HG03457 (cell line): ENCODE measurements at regions not wholly inside any gene's neighbourhood (a gene's known extent, or its start where the extent isn't known, plus 50 kb on each side); places are given as distances from the start of the nearest gene placed in this dataset.

Experiments
- ATAC-seq: cut with Tn5 transposase; IDR thresholded peaks from one replicate; pipeline ENCODE4 v1.9.1; 2021; ENCODE audit warnings: moderate number of reproducible peaks; ENCODE audit not compliant: unreplicated experiment

- no peak for ATAC-seq
Observed at GRCh38 chr2:14817848-14818247, 185.3 kb downstream of the LRATD1 start.

DNA sequence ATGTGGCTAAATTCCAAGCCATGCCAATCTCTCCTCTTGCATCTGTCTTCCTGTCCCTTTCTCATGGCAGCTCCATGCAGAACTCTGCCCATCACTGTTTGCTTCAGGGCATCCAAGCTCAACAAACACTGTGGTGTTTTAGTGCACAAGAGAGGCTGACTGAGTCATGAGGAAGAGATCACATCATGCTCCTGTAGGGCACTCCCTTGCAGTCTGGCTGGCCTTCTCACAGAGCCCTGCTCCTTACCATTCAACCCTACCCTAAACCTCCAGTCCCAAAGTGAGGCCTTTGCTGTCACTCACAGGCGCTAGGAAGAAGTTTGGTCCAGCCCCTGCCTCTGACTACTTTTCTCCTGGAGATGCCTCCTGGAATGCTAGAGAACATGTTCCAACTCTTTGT lies 194.0 kb downstream of the LRATD1 start:
- no peak for ATAC-seq

DNA sequence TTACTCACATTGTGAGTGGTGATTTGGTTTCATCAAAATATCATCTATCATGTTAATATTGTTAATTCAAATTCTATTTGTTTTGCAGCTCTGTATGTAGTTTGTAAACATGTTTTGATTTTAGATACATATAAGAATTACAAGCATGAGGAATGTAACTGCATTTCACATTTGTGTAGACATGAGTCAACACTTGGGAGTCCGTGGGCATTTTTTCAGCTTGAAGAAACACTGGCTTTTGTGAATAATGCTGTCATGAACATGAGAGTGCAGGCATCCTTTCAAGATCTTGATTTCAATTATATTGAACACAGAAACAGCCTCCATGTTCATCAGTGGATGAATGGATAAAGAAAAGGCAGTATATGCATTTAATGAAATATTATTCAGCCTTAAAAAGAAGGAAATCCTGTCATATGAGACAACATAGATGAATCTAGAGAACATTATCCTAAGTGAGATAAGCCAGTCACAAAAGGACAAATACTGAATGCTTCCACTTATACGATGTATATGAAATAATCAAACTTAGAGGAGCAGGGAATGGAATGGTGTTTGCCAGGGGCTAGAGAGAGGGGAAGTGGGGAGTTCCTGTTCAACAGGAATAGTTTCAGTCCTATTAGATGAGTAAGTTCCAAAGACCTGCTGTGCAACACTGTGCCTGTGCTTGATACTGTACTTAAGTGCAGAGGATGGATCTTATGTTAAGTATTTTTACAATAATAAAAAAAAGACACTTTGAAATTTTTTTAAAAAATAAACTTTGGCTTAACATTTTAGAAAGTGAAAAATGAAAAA lies 194.9 kb downstream of the LRATD1 start:
- no peak for ATAC-seq

DNA sequence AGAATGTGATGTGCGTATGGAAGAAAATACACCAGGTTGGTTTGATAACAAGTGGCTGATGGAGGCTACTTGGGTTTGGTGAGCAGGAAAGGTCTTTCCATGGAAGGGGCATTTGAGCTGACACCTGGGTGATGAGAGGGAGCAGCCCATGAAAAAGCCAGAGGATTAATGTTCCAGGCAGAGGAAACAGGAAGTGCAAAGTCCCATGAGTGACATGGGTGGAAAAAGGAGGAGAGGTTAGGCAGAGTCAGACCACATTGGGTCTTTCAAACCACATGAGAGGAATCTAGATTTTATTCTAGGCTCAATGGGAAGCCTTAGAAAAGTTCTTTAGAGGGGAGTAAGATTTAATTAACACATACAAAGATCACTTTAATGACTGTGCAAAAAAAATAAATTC lies 195.7 kb downstream of the LRATD1 start:
- ATAC-seq = no peak

GRCh38 chr2:14828968-14829367 lies 196.5 kb downstream of the LRATD1 start:
- ATAC-seq = no peak

DNA sequence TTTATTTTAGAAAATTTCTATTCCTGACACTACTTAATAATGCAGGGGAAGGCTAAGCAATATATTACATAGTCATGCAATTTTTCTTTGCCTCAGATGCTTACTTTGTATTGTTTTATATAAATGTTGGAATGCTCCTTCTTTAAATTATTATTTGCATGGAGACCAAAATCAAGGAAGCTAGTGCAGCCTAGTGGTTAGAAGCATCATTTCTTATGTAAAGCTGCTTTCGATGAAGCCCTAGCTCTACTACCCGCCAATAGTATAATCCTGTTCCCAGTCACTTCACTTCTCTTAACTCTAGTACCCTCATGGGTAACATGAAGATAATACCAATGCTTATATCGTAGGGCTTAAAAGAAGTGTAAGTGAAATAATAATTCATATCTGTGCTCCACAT lies 198.9 kb downstream of the LRATD1 start:
- ATAC-seq = no peak

DNA sequence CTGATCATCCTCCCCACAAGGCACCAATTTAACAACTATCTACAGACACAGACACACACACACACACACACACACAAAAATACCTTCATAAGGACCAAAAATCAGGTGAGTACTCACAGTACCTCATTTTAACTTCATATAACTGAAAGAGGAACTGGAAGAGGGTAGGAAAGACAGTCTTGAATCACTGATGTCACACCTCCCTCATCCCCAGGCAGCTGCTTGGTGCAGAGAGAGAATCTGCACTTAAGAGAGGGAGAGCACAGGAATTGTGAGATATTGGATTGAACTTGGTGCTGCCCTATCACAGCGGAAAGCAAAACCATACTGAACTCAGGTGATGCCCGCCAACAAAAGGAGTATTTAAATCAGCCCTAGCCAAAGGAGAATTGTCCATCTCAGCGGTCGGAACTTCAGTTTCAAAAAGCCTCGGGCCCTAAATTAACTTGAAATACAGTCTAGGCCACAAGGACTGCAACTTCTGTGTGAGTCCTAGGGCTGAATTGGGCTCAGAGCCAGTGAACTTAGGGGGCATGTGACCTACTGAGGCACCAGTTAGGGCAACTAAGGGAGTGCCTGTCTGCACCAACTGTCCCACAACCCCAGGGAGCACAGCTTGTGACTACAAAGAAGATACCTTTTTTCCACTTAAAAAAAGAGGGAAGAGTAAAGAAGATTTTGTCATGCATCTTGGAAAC lies 211.1 kb downstream of the LRATD1 start:
- no peak for ATAC-seq

DNA sequence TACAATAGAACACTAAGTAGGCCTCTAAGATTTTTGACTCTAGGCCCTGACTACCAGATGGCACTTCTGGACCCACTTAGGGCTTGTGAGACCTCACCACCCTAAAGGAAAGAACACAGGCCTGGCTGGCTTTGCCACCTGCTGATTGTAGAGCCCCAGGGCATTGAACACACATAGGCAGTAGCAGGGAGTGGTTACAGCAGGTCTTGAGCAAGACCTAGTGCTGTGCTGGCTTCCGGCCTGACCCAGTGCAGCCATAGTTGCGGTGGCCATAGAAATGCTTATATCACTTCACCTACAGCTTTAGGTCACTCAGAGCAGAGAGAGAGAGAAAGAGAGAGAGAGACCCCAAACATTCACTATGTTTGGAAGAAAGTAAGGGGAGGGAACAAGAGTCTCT lies 223.2 kb downstream of the LRATD1 start:
- no peak for ATAC-seq

DNA sequence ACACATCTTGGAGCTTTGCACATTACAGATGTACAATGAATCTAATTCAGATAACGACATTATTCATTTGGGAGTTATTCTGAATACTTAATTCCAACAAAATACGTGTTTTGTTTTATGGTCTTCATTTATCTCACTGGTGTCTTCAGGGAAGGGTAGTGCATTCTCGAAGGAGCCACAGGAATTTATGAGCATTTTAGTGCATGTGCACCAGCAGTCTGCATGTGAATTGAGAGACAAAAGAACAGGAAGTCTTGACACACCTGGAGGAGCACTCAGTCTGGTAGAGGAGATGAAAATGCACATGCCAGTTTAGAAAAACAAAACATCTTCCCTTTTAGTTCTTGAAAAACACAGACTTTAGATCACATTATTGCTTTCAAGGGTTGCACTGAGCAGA lies 228.7 kb downstream of the LRATD1 start:
- no peak for ATAC-seq

- no peak for ATAC-seq
Observed at GRCh38 chr2:14866736-14867352, 234.3 kb downstream of the LRATD1 start.

GRCh38 chr2:14867853-14868252 lies 235.3 kb downstream of the LRATD1 start:
- no peak for ATAC-seq

DNA sequence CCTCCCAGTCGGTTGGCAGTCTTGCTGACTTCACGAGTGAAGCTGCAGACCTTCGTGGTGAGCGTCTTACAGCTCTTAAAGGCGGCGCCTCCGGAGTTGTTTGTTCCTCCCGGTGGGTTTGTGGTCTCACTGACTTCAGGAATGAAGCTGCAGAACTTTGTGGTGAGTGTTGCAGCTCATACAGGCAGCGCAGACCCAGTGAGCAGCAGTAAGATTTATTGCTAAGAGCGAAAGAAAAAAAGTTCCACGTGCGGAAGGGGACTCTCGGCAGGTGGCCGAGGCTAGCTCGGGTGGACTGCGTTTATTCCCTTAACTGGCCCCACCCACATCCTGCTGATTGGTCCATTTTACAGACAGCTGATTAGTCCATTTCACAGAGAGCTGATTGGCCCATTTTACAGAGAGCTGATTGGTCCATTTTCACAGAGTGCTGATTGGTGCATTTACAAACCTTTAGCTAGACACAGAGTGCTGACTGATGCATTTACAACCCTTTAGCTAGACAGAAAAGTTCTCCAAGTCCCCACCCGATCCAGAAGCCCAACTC lies 240.3 kb downstream of the LRATD1 start:
- ATAC-seq = no peak

GRCh38 chr2:14881651-14882327 lies 249.3 kb downstream of the LRATD1 start:
- ATAC-seq = no peak

- ATAC-seq = no peak
Observed at GRCh38 chr2:14884651-14885050, 252.1 kb downstream of the LRATD1 start.

DNA sequence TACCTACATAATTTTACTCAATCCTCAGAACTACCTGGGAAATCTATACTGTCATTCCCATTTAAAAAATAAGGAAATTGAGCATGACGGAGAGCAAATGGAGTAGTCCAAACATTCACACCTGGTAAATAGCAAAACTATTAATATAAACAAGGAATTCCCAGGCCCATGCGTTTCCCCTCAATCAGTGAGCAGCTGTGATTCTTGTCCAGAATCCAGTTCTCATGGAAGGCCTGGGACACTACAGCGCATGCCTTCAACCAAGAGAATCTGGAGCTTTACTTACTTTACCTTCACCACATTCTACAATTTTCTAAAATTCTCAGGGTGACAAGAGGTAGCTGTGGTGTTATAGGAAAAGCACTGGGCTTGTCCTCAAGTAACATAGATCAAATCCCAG lies 259.0 kb downstream of the LRATD1 start:
- ATAC-seq = no peak

- no peak for ATAC-seq
Observed at GRCh38 chr2:14896330-14897030, 264.0 kb downstream of the LRATD1 start.

DNA sequence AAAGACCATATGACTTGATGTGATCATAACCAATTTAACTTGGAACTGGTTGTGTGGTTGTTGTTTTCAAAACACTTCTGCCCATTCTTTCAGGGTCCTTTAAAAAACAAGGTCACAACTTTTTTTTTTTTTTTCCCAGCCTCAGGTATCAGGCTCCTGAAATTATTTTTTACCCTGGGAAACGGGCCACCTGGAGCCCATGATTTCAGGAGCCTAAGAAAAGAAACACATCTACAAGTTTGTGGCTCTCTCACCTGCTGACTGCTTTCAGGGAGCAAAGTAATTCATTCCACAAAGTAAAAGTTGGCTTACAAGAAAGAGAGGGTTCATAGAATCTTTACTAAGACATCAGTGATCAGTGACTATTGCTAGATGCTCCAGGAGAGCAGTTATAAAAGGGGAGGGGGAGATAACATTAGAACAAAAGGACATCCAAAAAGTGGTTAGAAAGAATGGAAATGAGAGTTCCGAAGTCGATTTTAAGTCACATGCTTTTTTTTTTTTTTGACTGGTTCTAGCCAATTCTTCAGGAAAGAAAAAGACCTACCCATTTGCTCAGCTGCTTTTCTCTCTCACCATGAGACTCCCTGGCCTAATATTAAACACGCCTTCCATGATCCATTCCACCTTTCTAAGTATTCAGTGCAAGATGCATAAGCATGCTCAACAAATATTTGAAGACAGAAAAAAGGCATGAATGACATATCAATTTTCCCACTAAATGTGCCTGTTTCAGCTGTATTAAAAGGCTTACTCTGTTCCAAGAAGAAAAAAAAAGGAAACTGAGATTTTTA lies 267.3 kb downstream of the LRATD1 start:
- no peak for ATAC-seq

DNA sequence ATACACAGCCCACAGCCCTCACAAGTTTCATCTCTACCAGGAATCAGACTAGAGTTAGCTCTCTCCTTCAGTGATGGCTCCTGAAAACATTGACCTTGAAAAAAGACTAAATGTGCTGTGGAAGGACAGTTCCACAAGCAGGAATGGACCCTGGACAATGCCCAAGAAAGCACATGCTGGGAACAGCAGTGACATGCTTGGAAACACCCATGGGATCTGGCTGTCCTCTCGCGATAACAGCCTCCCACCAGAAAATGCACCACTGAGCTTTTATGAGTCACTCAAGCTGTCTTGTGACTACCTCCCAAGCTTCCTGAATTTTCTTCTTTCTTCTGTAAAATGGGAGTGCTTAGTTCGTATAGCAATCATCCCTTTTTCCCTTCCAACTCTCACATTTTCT lies 269.2 kb downstream of the LRATD1 start:
- no peak for ATAC-seq

- no peak for ATAC-seq
Observed at GRCh38 chr2:14902953-14903352, 270.4 kb downstream of the LRATD1 start.
